AG09309 (cell line): ENCODE measurements at regions not wholly inside any gene's neighbourhood (a gene's known extent, or its start where the extent isn't known, plus 50 kb on each side); places are given as distances from the start of the nearest gene placed in this dataset.

Source experiments
- DNase-seq: peaks from one replicate; pipeline ENCODE4 v3.0.0-alpha.2; 2010; ENCODE audit warnings: low read depth
- H3K4me3 ChIP-seq: 2 replicates; pipeline ENCODE4 v1.5.1; 2011; ENCODE audit warnings: mild to moderate bottlenecking, low read depth, low read length, moderate library complexity; ENCODE audit not compliant: control insufficient read depth
- TF ChIP-seq, protein P1 (sequence below): IDR thresholded peaks from 2 replicates; pipeline ENCODE4 v1.5.1; 2011; ENCODE audit warnings: mild to moderate bottlenecking, low read depth, low read length, inconsistent platforms; ENCODE audit not compliant: insufficient read depth, control insufficient read depth; ENCODE audit errors: missing control alignments

- TF ChIP-seq, protein P1, sequence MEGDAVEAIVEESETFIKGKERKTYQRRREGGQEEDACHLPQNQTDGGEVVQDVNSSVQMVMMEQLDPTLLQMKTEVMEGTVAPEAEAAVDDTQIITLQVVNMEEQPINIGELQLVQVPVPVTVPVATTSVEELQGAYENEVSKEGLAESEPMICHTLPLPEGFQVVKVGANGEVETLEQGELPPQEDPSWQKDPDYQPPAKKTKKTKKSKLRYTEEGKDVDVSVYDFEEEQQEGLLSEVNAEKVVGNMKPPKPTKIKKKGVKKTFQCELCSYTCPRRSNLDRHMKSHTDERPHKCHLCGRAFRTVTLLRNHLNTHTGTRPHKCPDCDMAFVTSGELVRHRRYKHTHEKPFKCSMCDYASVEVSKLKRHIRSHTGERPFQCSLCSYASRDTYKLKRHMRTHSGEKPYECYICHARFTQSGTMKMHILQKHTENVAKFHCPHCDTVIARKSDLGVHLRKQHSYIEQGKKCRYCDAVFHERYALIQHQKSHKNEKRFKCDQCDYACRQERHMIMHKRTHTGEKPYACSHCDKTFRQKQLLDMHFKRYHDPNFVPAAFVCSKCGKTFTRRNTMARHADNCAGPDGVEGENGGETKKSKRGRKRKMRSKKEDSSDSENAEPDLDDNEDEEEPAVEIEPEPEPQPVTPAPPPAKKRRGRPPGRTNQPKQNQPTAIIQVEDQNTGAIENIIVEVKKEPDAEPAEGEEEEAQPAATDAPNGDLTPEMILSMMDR = no peak
- no peak for DNase-seq
- no peak overlapping the region for H3K4me3 ChIP-seq
These were observed 57.8 kb downstream of the PABIR2 start for GRCh38 chrX:134738986-134739740.

- DNase-seq = no peak
- TF ChIP-seq, protein P1 = no peak
- no peak overlapping the region for H3K4me3 ChIP-seq
These were observed 58.6 kb downstream of the PABIR2 start for GRCh38 chrX:134738445-134738844.

DNA sequence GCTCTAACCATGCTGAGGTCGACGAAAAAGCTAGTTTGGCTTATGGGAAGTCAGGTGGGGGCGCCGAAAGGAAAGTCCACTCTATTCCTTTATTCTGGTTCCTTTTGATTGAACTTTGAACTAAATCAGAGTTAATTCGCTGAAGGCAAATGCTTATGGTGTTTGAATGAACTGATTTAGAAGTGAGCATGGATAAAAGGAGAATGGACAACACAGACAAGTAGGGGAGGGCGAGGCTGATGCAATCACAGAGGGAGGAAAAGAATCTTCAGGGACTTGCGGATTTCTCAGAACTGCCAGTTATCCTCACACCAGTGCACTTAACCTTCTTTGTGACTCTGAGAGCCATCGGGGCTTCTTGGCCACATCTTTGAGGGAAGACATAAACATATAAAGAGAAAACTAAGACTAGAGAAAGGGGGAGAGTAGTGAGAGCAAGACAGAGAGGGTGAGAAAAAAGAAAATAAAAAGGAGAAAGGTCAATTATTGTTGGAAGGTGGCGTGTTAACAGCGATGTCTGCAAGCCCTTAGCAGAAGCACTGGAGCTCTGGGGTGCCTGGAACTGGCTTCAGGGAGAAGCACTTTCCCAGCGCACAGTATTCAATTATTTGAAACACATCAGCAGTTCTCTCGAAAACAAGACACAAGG is 59.2 kb downstream of the PABIR2 start:
- TF ChIP-seq, protein P1 = no peak
- no peak for DNase-seq
- H3K4me3 ChIP-seq = no peak overlapping the region

DNA sequence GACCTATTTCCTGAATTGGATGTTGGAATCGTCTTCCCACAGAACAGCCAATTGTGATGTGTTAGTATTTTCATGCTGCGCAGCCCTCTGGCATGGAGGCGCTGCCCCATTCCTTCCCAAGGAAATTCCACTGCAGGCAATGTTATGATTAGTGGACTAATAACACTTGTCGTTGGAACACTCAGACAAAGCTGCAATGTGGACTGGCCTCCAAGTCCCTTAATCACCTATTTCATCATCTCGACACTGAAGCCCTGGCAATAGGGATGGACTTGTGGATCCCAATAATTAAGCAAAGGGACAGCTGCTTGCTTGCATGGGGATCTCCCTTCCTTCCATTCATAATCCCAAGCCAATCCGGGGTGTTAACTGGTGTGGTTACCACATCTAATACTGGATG is 59.9 kb downstream of the PABIR2 start:
- TF ChIP-seq, protein P1 = no peak
- DNase-seq = no peak
- no peak overlapping the region for H3K4me3 ChIP-seq

GRCh38 chrX:134736356-134736755 is 60.6 kb downstream of the PABIR2 start:
- DNase-seq = no peak
- no peak overlapping the region for H3K4me3 ChIP-seq
- TF ChIP-seq, protein P1 = no peak

DNA sequence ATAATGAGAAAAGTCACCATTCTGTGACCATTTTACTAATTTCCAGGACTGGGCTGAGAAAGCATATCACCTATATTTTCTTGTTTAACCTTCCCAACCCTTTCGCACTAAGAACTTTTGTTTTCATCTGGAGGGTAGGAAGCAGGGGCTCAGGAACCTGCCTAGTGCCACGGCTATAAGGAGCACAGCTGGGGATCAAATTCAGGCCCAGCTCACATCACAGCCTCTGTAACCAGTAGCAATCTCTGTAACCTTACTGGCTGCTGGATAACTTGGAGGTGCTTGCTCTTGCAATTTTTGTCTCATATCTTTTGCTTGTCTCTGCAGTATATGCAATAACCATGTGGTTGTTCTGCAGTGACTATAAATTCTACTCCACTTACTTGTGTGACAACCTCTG is 62.0 kb downstream of the PABIR2 start:
- no peak for DNase-seq
- H3K4me3 ChIP-seq = no peak overlapping the region
- TF ChIP-seq, protein P1 = no peak
